ENCODE measurements at regions not wholly inside any gene's neighbourhood (a gene's known extent, or its start where the extent isn't known, plus 50 kb on each side); places are given as distances from the start of the nearest gene placed in this dataset.

DNA sequence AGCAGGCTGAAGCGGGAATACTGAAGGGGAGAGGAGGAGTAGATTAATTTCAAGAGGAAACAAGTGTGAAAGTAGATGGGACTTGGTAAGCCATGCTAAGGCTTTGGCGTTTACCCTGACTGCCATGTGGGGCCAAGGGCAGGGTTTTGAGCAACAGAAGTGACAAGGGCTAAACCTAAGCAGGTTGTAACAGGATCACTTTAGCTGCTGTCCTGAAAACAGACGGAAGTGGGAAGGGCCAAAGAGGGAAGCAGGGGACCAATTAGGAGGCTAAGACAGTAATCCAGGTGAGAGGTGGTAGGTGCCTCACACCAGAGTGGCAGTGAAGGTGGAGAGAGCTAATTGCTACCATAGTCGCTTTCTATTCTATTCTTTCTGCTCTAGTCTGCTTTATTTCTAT lies 166.5 kb downstream of the PJA1 start:
- H3K9me3 Mint-ChIP-seq, result no peaks in the 10 kb centered on the region
- H3K27me3 Mint-ChIP-seq, result peaks cover 2% of the 10 kb centered on the region
- POLR2A ChIA-PET, result no interaction called here
- no peaks in the 10 kb centered on the region for H3K36me3 Mint-ChIP-seq (ENCODE audit: low read depth)
- H3K27ac Mint-ChIP-seq, result no peak overlapping the region
- DNase-seq, result no peak
- CTCF ChIA-PET, result no interaction called here
- H3K4me3 Mint-ChIP-seq, result no peak overlapping the region
- no peaks in the 10 kb centered on the region for H3K4me1 Mint-ChIP-seq

DNA sequence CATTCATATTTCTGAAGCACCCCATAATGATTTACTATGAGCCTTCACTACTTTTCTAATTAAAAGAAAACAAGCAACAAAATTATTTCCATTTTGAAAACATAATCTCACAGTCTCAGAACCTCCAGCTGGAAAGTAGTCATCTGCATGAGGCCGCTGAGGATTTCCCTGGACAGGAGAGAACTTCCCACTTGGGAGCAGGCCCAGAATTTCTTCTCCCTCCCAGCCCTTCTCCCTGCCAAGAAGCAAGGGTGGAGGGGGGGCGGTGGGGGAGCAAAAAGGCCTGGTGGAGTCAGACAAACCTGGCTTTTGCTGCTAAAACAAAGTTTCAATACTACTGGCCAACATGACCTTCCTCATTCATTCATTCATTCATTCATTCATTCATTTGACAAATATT lies 167.3 kb downstream of the PJA1 start:
- CTCF ChIA-PET, result no interaction called here
- no peaks in the 10 kb centered on the region for H3K4me1 Mint-ChIP-seq
- POLR2A ChIA-PET, result no interaction called here
- DNase-seq, result no peak
- no peaks in the 10 kb centered on the region for H3K36me3 Mint-ChIP-seq (ENCODE audit: low read depth)
- no peak overlapping the region for H3K27ac Mint-ChIP-seq
- no peaks in the 10 kb centered on the region for H3K9me3 Mint-ChIP-seq
- no peak overlapping the region for H3K4me3 Mint-ChIP-seq
- peaks cover 2% of the 10 kb centered on the region for H3K27me3 Mint-ChIP-seq

DNA sequence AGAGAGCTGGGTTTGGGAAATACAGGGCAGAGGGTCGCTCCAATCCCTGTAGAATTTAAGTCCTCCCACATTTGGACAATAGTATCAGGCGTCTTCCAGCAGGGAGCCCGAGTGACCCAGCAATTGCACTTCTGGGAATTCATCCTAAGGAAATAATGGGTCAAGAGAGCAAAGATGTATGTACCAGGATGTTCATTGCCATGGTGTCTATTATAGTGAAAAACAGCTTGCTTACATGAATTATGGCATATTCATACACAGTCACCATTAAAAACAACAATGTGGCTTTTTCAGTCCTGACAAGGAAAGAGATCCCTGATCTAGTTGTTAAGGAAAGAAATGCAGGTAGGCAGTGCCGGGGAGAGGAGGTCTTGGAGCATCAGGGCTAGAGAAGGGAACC lies 167.7 kb downstream of the PJA1 start:
- no peak overlapping the region for H3K27ac Mint-ChIP-seq
- POLR2A ChIA-PET, result no interaction called here

DNA sequence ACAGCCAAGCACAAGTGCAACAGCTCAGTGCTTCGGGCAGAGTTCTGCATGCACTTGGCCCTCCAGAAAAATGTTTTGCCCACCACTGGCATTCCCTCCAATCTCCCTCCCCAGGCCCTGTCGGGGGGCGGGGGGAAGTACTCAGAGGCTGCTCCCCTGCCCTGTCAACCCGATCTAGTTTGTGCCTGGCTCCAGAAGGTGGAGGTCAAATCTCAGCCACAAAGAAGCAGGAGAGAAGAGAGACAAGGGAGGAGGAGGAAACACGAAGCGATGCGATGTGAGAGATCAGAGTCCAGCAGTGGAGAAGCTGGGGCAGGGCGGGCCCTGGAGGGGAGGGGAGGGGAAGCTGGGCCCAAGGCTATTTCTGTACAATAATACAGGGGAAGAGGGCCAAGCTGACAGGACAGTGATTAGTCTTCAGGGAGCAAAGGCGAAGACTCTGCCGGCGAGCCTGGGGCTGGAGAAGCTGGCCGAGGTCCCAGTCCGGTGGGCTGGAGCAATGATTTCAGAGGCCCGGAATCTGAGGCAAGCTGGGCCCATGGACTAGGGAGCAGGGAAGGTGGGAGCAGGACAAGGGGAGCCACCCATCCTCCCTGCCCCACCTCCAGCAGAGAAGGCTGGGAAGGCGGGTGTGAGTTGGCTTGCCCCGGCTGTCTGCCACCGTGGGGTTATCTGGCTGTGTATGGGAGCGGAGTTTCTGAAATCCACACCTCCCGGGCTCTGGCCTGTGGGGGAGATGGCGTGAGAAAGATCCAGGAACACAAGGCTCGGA lies 167.1 kb downstream of the EFNB1 start:
- no peak for DNase-seq
- POLR2A ChIA-PET, result no interaction called here
- Mint-ChIP-seq H3K27me3 (no peaks in the 10 kb centered on the region), H3K27ac (no peak overlapping the region), H3K4me3 (no peak overlapping the region), H3K9me3 (no peaks in the 10 kb centered on the region), H3K4me1 (no peaks in the 10 kb centered on the region), H3K36me3 (ENCODE audit: low read depth) (no peaks in the 10 kb centered on the region)
- CTCF ChIA-PET, result no interaction called here

More for the DNA sequence above, 167.7 kb downstream of the PJA1 start:
- DNase-seq, result no peak
- peaks cover 2% of the 10 kb centered on the region for H3K27me3 Mint-ChIP-seq
- CTCF ChIA-PET, result no interaction called here
- H3K36me3 Mint-ChIP-seq (ENCODE audit: low read depth), result no peaks in the 10 kb centered on the region
- no peak overlapping the region for H3K4me3 Mint-ChIP-seq
- no peaks in the 10 kb centered on the region for H3K4me1 Mint-ChIP-seq
- no peaks in the 10 kb centered on the region for H3K9me3 Mint-ChIP-seq

DNA sequence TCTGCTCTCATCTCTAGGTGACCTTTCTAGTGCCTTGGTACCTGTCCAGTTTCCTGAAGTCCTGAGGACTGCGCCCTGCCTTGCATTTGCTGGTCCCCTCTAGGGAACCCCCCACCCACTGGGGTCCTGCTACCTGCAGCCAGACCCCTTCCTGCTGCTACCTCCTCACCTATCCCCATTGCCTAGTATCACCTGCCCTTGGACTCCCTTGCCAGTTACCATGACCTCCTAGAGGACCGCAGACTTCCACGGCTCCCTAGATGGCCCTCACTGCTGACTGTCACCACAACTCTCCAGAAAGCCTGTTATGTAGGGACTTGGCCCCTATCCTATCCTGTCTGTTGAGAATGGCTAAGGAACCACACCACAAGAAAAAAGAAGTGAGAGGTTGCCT lies 166.6 kb downstream of the EFNB1 start:
- no peaks in the 10 kb centered on the region for H3K27me3 Mint-ChIP-seq
- CTCF ChIA-PET, result no interaction called here

DNA sequence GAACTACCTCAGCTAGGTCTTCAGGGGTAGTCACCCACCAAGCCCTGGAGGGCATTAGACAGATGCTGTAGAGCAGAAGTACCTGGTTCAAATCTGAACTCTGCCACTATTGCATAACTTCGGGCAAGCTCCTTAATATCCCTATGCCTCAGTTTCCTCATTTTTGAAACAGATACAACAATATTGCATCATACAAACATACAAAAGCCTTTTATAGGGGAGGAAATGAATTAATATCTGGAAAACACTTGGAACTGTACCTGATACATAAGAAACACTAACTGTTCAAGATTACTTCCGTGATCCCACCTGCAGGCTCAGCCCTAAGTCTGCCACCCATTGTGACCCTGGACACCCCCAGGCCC lies 166.1 kb downstream of the EFNB1 start:
- ChIA-PET CTCF (no interaction called here), POLR2A (no interaction called here)
- Mint-ChIP-seq H3K9me3 (no peaks in the 10 kb centered on the region), H3K27ac (no peak overlapping the region), H3K36me3 (ENCODE audit: low read depth) (no peaks in the 10 kb centered on the region), H3K4me3 (no peak overlapping the region), H3K4me1 (no peaks in the 10 kb centered on the region), H3K27me3 (no peaks in the 10 kb centered on the region)
- DNase-seq, result no peak

More for the DNA sequence above, 166.6 kb downstream of the EFNB1 start:
- Mint-ChIP-seq H3K4me1 (no peaks in the 10 kb centered on the region), H3K27ac (no peak overlapping the region), H3K9me3 (no peaks in the 10 kb centered on the region), H3K36me3 (ENCODE audit: low read depth) (no peaks in the 10 kb centered on the region), H3K4me3 (no peak overlapping the region)
- POLR2A ChIA-PET, result no interaction called here
- DNase-seq, result no peak

DNA sequence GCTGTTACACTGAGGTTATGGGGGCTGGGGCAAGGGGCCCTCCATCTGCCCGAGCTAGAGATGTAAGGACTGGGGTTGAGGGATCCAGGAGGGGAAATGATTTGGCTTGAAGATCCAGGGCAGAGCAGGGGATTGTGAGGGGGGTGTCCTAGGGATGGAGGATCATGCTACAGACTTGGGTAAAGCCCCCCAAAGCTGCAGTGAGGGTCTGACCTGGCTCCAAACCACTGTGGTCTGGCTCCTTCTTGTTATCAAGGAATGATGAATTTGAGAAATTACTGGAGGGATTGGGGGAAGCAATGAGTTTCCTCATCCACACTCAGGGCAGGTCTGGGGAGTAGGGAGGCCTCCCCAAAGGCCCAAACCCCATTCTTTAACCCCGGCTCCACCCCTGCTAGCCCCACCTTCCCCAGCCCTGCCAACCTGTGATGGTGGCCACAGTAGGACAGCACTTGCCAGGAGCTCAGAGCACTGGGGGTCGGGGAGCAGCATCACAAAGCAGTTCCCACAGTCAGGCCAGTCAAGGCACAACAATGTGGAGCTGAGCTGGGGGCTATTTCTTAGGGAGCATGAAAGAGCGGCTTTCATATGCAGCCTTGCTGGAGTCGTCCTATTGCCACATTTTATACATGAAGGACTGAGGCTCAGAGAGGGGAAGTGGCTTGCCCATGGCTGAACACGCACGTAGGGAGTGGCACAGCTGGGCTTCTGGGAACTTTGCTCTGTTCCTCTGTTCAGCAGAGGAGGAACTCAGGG lies 165.5 kb downstream of the EFNB1 start:
- ChIA-PET POLR2A (no interaction called here), CTCF (no interaction called here)
- no peak for DNase-seq
- Mint-ChIP-seq H3K27ac (no peak overlapping the region), H3K27me3 (no peaks in the 10 kb centered on the region), H3K4me3 (no peak overlapping the region), H3K36me3 (ENCODE audit: low read depth) (no peaks in the 10 kb centered on the region), H3K9me3 (no peaks in the 10 kb centered on the region), H3K4me1 (no peaks in the 10 kb centered on the region)

DNA sequence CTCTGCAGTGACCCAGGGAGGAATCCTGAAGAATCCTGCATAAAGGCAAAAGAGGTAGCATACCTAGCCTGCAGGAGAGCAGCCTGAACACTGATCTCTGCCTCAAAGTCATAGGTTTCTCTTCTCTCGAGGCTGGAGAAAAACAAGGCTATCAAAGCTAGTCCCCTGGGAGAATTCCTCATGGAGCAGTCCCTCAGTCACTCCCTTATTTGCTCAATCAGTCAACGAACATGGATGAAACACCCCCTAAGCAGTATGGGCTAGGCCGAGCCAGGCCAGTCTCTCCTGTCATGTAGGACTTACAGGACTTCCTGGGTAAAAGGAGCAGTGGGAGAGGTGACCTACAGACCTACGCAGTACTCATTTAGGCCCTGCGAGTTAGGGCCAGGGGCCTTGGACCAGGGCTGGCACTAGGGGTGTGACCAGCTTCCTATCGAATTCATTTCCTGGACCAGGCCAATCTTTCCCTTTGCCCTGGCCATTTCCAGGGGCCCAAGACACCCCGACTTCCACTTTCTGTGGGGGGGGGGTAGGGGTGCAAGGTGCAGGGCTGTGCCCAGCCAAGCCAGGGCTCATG lies 164.1 kb downstream of the EFNB1 start:
- DNase-seq, result no peak
- POLR2A ChIA-PET, result no interaction called here
- H3K4me1 Mint-ChIP-seq, result no peaks in the 10 kb centered on the region
- CTCF ChIA-PET, result no interaction called here
- no peak overlapping the region for H3K4me3 Mint-ChIP-seq
- H3K36me3 Mint-ChIP-seq (ENCODE audit: low read depth), result no peaks in the 10 kb centered on the region
- no peak overlapping the region for H3K27ac Mint-ChIP-seq
- no peaks in the 10 kb centered on the region for H3K27me3 Mint-ChIP-seq
- no peaks in the 10 kb centered on the region for H3K9me3 Mint-ChIP-seq

DNA sequence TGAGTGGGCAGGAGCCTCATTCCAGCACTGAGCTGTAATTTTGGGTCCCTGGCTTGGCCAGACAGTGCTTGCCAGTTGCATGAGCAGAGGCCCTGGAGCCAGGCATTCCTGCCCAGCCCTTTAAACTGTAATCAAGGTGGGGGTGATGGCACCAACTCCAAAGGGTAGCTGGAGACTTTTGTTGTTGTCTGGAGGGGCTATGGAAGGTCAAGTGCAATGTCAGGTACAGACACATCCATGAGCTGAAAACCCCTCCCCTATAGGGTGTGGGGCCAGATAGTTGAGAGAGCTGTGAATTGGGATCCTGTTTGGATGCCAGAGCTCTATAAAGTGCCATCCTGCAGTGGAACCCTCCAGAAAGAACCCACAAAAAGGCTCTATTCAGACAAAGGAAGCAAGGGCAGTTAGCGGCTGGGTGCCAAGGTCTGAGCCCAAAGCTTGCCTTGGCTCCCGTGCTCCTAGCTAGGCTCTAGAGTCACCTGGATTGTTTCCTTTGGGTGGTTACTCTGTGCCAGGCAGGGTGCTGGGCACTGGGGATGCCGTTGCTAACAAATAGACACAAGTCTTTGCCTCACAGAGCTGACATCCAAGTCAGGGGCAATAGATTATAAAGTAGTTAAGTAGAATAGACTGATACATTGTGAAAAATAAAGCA lies 163.0 kb downstream of the EFNB1 start:
- no peak for DNase-seq
- no peaks in the 10 kb centered on the region for H3K27me3 Mint-ChIP-seq
- CTCF ChIA-PET, result no interaction called here

DNA sequence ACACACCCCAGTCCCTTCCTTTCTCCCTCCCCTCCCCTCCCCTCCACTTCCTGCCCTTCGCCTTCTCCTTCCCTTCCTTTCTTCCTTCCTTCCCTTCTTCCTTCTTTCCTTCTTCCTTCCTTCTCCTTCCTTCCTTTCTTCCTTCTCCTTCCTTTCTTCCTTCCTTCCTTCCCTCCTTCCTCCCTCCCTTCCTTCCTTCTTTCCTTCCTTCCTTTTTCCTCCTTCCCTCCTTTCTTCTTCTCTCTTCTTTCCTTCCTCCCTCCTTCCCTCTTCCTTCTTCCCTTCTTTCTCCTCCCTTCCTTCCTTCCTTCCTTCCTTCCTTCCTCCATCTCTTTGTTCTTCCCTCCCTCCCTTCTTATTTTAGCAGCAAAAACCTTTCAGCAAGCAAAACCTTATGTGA lies 162.1 kb downstream of the EFNB1 start:
- no peaks in the 10 kb centered on the region for H3K4me1 Mint-ChIP-seq
- no peaks in the 10 kb centered on the region for H3K9me3 Mint-ChIP-seq
- H3K4me3 Mint-ChIP-seq, result no peak overlapping the region
- POLR2A ChIA-PET, result no interaction called here
- no peak for DNase-seq
- H3K36me3 Mint-ChIP-seq (ENCODE audit: low read depth), result no peaks in the 10 kb centered on the region
- no peak overlapping the region for H3K27ac Mint-ChIP-seq
- CTCF ChIA-PET, result no interaction called here
- no peaks in the 10 kb centered on the region for H3K27me3 Mint-ChIP-seq

More for the DNA sequence above, 163.0 kb downstream of the EFNB1 start:
- Mint-ChIP-seq H3K27ac (no peak overlapping the region), H3K4me1 (no peaks in the 10 kb centered on the region), H3K9me3 (no peaks in the 10 kb centered on the region), H3K4me3 (no peak overlapping the region), H3K36me3 (ENCODE audit: low read depth) (no peaks in the 10 kb centered on the region)
- POLR2A ChIA-PET, result no interaction called here

DNA sequence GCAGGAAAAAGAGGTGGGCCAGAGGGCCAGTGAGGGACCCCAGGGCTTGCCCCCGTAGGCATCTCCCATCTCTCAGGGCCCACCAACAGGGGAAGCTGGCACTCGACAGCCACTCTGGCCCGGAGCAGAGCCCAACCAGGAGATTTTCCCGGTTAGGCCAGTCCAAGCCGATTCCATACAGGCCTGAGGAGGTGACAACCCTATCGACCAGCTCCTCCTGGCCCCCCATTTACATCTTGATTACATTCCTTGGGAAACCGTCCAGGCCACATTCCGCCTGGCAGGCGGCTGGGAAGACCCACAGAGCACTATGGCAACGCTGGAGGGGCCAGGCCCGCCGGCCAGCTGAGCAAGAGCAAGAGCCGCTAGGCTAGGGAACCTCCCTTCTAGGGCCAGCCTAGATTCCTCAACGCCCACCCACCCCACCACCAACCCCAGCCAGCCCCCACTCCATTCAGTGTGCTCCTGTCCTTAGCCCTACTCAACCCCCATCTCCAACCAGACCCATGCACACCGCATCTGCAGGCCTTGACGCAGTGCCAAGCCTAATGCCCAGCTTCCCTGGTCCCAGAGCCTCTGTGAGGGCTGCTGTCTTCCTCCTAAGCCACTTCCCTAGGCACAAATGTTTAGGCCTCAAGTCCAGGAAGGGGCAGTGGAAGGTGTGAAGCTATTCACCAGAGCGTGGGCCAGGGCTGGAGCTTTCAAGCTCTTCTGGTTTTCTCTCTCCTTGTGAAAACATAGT lies 161.2 kb downstream of the EFNB1 start:
- Mint-ChIP-seq H3K36me3 (ENCODE audit: low read depth) (no peaks in the 10 kb centered on the region), H3K27ac (no peak overlapping the region), H3K9me3 (no peaks in the 10 kb centered on the region), H3K4me3 (no peak overlapping the region), H3K27me3 (no peaks in the 10 kb centered on the region), H3K4me1 (no peaks in the 10 kb centered on the region)
- ChIA-PET CTCF (no interaction called here), POLR2A (no interaction called here)
- no peak for DNase-seq

DNA sequence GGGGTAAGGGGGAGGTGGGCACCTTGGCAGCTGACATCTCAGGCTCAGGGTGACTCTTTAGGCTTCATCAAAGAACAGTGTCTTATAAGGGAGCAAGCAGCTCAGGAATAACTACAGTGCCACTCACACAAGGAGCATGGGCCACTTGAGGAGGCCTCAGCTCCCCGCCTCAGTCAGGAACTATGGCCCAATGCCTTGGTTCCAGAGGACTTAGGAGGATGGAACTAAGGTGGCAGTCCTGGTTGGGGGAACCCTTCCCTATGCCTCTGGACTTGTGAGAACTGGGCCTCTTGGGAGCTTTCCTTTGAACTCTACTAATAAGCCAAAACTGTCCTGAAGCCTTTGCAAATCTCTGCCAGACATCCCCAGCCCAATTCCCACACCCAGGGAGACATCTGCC lies 160.6 kb downstream of the EFNB1 start:
- CTCF ChIA-PET, result no interaction called here
- no peak for DNase-seq
- Mint-ChIP-seq H3K36me3 (ENCODE audit: low read depth) (no peaks in the 10 kb centered on the region), H3K4me1 (no peaks in the 10 kb centered on the region), H3K27me3 (no peaks in the 10 kb centered on the region), H3K27ac (no peak overlapping the region), H3K4me3 (no peak overlapping the region), H3K9me3 (no peaks in the 10 kb centered on the region)
- POLR2A ChIA-PET, result no interaction called here

DNA sequence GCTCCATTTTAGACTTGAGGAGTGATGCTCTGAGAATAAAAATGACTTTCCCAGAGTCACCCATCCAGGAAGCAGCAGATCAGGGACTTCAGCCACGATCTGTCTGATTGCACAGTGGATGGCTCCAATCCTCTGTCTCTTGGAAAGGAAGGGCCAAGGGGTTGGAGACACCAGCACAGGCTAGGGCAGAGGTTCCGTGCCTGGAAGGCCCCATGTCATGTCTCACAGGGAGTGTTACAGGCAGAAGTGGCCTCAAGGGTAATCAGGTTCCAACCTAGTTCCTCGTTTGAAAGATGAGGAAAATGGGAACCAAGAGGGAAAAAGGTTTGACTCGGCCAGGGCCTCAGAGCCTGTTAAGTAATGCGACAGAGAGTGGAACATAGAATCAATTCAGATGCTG lies 160.0 kb downstream of the EFNB1 start:
- CTCF ChIA-PET, result no interaction called here
- H3K9me3 Mint-ChIP-seq, result no peaks in the 10 kb centered on the region
- no peaks in the 10 kb centered on the region for H3K4me1 Mint-ChIP-seq
- no peaks in the 10 kb centered on the region for H3K36me3 Mint-ChIP-seq (ENCODE audit: low read depth)
- no peaks in the 10 kb centered on the region for H3K27me3 Mint-ChIP-seq
- POLR2A ChIA-PET, result no interaction called here
- H3K4me3 Mint-ChIP-seq, result no peak overlapping the region
- DNase-seq, result no peak
- no peak overlapping the region for H3K27ac Mint-ChIP-seq
